ENCODE measurements at regions not wholly inside any gene's neighbourhood (a gene's known extent, or its start where the extent isn't known, plus 50 kb on each side); places are given as distances from the start of the nearest gene placed in this dataset.

DNA sequence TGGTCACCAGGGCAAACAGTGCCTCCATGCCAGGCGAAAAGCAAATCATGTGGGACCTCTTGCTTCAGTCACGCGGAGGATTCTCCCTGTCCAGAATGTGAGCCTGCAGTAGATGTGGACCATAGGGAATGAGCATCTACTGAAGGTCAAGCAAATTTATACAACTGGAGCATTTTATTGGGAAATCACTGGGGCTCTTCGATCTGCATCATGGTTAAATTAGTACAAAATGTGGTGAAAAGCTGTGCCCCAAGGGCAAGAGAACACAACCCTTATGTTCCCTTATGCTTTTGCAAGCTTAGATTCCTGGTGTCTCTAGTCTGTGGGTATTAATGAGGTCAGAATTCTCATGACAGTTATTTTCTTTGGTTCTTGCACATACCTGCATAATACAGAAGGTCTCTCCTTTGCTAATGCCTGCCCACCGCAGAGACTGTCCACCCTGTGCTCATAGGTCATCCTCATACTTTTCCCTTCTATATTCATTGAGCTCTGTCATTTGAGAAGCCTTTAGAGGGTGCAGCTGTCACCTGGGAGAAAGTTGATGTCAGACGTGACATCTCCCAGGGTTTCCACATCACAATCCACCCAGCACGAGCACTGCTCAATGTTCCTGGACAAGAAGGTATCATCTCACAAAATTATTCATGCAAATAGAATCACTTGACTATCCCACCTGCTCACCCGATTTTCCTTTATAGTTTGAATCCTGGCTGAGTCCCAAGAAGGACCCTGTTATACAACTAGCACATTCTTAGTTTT lies 111.7 kb downstream of the NXNL2 start:
- WGBS, 3 donors = 88% methylated on average over 8 of the region's 8 CpGs
- no peak for DNase-seq
- intact Hi-C loops (cut with DNase I) = no loop called here
- Histone ChIP-seq H3K27me3 (no peaks in the 10 kb centered on the region), H3K9me3 (no peaks in the 10 kb centered on the region), H3K27ac (no peak overlapping the region), H3K36me3 (no peaks in the 10 kb centered on the region), H3K4me3 (no peak overlapping the region), H3K4me1 (ENCODE audit: insufficient read depth) (peaks cover 3% of the 10 kb centered on the region)
- no peak for TF ChIP-seq POLR2A (IDR thresholded peaks at IDR 0.05)
- TF ChIP-seq, protein P1, sequence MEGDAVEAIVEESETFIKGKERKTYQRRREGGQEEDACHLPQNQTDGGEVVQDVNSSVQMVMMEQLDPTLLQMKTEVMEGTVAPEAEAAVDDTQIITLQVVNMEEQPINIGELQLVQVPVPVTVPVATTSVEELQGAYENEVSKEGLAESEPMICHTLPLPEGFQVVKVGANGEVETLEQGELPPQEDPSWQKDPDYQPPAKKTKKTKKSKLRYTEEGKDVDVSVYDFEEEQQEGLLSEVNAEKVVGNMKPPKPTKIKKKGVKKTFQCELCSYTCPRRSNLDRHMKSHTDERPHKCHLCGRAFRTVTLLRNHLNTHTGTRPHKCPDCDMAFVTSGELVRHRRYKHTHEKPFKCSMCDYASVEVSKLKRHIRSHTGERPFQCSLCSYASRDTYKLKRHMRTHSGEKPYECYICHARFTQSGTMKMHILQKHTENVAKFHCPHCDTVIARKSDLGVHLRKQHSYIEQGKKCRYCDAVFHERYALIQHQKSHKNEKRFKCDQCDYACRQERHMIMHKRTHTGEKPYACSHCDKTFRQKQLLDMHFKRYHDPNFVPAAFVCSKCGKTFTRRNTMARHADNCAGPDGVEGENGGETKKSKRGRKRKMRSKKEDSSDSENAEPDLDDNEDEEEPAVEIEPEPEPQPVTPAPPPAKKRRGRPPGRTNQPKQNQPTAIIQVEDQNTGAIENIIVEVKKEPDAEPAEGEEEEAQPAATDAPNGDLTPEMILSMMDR (IDR thresholded peaks at IDR 0.05) = no peak
- no peak for TF ChIP-seq EP300 (IDR thresholded peaks at IDR 0.05)

DNA sequence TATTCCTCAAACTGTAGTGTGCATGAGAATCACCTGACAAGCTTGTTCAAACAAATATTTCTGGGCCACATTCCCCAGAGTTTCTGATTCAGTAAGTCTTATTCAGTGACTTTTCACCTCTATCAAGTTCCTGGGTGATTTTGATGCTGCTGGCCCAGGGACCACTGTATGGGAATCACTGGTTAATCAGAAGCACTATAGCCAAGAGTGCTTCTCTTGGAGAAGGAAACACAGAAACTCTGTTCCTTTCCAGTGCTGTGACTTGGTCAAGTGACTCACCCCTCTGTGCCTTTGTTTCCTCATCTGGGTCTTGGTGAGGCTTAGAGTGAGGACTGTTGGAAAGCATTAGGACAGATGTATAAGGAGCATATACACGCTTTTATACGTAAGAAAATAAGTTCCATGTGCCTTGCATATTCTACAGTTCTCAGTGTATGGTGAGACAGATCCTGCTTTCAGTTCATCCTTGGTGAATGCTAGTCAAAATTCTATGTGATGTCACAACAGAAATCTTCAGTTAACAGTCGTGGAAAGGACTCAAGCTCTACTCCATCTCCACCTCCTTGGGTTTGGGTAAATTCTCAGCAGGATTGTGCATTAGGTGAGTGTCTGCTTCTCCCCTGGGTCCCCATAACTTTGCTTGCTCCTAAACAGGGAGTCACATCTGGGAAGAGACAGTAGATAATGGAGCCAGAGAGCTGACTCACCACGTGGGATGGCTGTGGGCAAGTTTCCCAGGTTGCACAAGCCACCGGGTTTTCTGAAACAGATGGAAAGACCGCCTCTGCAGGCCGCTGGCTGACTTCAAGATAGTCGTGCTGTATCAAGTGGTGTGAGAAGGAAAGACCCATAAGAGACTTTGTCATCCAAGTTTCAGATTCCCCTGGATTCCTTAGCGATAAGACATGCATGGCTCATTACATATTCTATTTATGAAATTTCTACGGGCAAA lies 117.0 kb downstream of the NXNL2 start:
- H3K4me3 ChIP-seq = no peak overlapping the region
- H3K27me3 ChIP-seq = no peaks in the 10 kb centered on the region
- no peaks in the 10 kb centered on the region for H3K9me3 ChIP-seq
- intact Hi-C loops (cut with DNase I) = no loop called here
- H3K36me3 ChIP-seq = no peaks in the 10 kb centered on the region
- TF ChIP-seq, protein P1 (IDR thresholded peaks at IDR 0.05) = peak in 1 of 3 donors; percentile 35
- no peak for TF ChIP-seq EP300 (IDR thresholded peaks at IDR 0.05)
- H3K27ac ChIP-seq = peak overlapping the region in 1 of 2 donors; percentile 23
- peaks cover 5% of the 10 kb centered on the region for H3K4me1 ChIP-seq (ENCODE audit: insufficient read depth)
- WGBS, 3 donors = 22 to 36% (median 31%) methylated on average over 10 of the region's 10 CpGs
- DNase-seq = peak; percentile 81 to 92 (median 87)

DNA sequence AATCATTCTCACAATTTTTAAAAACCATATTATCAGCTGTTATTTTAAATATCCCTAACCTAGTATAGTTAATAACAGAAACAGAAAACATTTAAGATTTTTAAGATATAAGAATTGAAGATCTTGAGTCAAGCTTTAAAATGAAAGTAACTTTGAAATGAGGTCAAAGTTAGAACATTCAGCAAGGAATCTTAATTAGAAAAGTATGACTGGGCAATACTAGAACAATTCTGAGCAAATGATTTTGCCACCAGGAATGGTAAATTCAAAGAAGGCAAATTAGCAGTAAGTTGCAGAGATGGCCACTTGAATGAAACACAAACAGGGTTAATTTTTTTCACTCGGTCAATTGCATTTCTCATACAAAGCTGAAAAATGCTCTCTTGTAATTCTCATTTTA lies 117.9 kb downstream of the NXNL2 start:
- H3K9me3 ChIP-seq = no peaks in the 10 kb centered on the region
- TF ChIP-seq EP300 (IDR thresholded peaks at IDR 0.05) = no peak
- TF ChIP-seq, protein P1 (IDR thresholded peaks at IDR 0.05) = no peak
- TF ChIP-seq POLR2A (IDR thresholded peaks at IDR 0.05) = no peak
- intact Hi-C loops (cut with DNase I) = no loop called here

DNA sequence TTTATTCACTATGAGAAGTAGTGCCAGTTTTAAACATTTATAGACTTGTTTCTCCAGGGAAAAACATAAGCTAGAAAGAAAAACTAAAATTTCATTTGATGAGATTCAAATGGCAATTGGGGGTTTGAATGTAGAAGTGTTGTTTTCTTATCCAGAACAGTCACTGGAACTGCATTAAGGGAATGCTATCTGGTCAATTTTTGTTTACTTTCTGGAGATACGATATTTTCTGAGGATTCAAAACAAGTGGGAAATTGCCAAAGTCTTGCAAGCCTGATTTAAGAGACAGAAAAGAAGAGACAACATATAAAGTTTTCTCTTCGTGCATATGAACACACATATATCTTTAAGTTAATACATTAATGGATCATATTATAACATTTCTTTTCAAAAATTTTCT lies 118.4 kb downstream of the NXNL2 start:
- peaks cover 5% of the 10 kb centered on the region for H3K4me1 ChIP-seq (ENCODE audit: insufficient read depth)
- H3K27ac ChIP-seq = no peak overlapping the region
- H3K9me3 ChIP-seq = no peaks in the 10 kb centered on the region
- H3K27me3 ChIP-seq = no peaks in the 10 kb centered on the region
- TF ChIP-seq EP300 (IDR thresholded peaks at IDR 0.05) (no peak), POLR2A (IDR thresholded peaks at IDR 0.05) (no peak)
- TF ChIP-seq, protein P1 (IDR thresholded peaks at IDR 0.05) = no peak
- H3K36me3 ChIP-seq = no peaks in the 10 kb centered on the region
- intact Hi-C loops (cut with DNase I) = no loop called here
- no peak for DNase-seq
- 10 to 28% (median 21%) methylated on average over 2 of the region's 2 CpGs for WGBS, 3 donors
- no peak overlapping the region for H3K4me3 ChIP-seq

More for the DNA sequence above, 117.9 kb downstream of the NXNL2 start:
- no peaks in the 10 kb centered on the region for H3K36me3 ChIP-seq
- peak overlapping the region in 1 of 2 donors; percentile 0 for H3K27ac ChIP-seq
- H3K4me1 ChIP-seq (ENCODE audit: insufficient read depth) = peaks cover 5% of the 10 kb centered on the region
- 11 to 19% (median 19%) methylated on average over 1 of the region's 1 CpG for WGBS, 3 donors
- H3K4me3 ChIP-seq = no peak overlapping the region
- no peaks in the 10 kb centered on the region for H3K27me3 ChIP-seq
- DNase-seq = no peak

Measured in ovary (tissue), 7 donors.